ENCODE measurements at regions not wholly inside any gene's neighbourhood (a gene's known extent, or its start where the extent isn't known, plus 50 kb on each side); places are given as distances from the start of the nearest gene placed in this dataset.

DNA sequence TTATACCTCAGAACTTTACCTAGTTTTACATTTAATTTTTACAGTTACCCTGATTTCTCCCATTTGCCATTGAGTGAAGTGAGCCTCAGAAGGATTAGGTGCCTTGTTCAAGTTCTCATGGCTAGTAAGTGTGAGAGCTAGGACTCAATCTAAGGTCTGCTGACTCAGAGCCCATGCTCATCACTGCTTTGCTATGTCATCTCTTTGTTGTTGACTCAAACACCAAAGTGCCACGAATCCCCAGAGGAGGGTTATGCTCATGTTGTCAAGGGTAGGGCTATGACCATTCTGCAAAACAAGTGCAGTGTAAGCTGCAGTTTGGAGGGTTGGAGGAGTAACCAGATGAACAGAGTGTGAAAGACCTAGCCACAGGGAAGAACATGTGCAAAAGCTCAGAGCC, 185.4 kb upstream of the SKOR2 start:
- FAIRE-seq = no peak
- DNase-seq (ENCODE audit: extremely low spot score, insufficient read length, low read depth) = no peak

DNA sequence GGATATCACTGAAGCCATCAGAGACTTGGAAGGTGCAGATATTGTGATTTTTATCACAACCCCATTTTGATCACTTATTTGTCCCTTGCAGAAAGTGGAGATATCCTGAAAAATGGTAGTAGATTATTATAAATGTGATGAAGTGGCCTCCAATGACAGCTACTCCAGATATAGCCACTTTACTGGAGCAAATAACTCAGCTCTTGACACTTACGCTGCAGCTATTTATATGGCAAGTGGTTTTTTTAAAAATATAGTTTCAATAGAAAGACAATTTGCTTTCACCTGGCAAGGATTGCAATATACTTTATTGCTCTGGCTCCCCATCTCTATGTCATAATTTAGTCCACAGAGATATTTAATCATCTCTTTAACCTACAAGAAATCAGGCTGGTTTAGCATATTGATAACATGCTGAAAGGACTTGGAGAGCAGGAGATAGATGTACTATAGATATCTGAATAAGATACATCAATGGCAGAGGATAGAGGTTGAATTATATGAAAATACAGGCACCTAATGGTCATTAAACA, 182.8 kb upstream of the SKOR2 start:
- FAIRE-seq = no peak

DNA sequence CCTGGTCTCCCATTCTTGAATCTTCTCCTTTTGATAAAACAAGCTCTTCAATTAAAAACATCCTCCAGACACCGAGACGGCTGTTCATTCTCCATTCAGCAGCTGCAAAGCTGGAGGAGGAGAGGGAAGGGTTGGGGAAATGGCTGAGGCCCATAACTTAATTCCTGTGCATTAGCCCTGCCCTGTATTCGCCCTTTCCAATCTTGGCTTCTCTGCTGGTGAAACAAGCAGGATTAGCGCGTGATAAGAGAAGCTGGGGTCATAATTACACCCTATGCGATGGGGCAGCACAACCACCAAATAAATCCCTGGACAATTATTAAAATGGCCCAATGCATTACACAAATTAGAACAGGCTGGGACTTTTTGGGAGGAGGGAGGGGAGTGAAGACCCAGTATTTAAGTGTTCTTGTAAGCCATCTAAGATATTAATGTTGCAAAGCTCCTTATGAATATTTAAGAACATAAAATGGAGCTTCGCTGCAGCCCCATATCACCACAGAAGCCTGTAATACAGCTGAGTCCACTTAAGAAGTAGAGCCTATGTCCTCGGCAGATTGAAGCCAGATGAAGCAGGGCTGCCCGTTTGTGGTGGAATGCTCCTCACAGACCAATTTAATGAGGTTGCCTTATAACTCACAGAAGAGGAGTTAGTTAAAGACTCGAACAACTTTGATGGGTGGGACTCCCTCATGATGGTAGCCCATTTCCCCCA, 176.6 kb upstream of the SKOR2 start:
- no peak for FAIRE-seq
- DNase-seq (ENCODE audit: extremely low spot score, insufficient read length, low read depth) = no peak

More for the DNA sequence above, 182.8 kb upstream of the SKOR2 start:
- DNase-seq (ENCODE audit: extremely low spot score, insufficient read length, low read depth) = no peak

DNA sequence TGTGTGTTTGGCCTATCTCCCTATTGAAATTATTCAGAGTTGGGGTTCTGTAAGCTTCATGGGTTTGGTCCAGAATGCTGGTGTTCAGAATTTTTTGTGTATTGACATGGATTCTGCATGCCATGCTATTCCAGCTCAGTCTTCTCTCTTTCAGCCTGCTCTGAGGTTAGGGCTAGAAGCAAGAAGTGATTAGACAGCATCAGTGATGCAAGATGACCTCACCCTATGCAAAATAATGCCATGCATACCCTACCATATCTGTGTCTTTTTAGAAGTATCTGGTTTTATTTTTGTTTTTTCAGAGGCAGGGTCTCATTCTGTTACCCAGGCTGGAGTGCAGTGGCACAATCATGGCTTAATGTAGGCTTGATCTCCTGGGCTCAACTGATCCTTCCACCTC, 175.6 kb upstream of the SKOR2 start:
- DNase-seq (ENCODE audit: extremely low spot score, insufficient read length, low read depth) (no peak), FAIRE-seq (no peak)

DNA sequence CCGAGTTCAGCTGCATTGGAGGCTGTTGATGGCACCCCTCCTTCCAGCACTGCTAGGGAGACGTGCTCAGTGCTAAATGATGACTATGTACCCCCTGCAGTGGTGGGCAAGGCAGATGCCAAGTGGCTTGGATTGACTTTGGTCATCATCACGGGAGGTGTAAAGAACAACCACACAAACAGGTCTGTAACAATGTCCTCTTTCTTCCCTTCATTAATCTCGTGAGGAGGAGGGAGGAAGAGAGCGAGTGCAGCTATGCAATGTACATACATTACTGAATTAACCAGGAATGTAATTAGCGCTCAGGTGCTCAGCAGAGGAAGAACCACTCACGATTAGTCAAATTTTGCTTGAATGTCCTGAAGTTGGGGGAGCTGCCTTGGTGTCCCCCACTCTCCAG, 173.9 kb upstream of the SKOR2 start:
- DNase-seq (ENCODE audit: extremely low spot score, insufficient read length, low read depth) (no peak), FAIRE-seq (no peak)

DNA sequence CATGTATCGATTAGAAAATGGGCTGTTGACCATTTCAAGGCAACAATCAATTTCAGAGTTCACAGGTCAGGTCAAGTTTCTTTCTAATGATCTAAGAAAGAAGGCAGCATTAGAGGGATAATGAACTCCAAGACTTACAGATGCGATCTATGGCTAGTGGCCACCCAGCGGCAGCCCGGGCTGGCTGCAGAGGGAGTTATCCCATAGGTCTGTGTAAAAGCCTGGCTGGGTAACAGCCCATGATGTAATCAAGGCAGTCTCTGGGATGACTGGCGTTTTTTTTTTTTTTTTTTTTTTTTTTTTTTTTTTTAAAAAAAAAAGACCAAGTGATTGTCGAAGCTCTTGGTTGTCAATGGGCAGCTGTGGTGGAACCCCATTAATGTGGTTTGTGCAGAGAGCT, 171.1 kb upstream of the SKOR2 start:
- no peak for FAIRE-seq
- DNase-seq (ENCODE audit: extremely low spot score, insufficient read length, low read depth) = no peak

DNA sequence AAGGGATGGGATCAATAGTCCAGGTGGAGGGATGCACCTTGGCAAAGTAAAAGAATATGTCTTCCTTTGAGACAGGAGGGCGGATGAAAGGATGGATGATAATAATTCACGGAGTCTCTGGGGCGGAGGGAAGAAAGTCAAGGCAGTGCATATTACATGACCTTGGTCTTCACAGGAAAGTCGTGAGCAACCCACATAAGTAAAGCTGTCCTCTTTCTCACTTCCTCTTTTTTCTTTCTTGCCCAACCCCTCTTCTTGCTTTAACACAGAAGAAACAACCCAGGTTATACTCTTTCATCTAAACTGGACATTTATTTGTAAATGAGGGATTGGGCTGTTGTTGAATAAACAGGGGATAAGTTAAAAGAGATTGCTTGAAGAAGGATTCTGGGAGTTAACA, 168.7 kb upstream of the SKOR2 start:
- FAIRE-seq = peak; percentile 67
- DNase-seq (ENCODE audit: extremely low spot score, insufficient read length, low read depth) = peak; percentile 14

DNA sequence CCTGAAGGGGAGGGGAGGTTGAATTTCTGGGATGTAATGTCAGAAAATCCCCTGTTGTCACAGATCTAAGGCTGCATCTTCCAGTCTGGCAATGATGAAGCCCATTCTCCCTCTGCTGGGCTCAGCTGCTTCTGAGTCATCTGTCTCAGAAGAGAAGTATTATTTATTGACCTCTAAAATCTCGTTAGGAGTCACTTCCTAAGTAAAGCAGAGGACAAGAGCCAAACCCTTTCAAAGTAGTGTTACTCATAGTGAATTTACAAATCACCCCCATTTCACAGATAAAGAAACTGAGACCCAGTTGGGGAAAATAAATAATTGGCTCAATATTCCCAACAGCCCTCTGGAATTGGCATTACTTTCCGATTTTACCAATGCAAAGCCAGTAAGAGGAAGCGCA, 167.3 kb upstream of the SKOR2 start:
- FAIRE-seq (no peak), DNase-seq (ENCODE audit: extremely low spot score, insufficient read length, low read depth) (no peak)

DNA sequence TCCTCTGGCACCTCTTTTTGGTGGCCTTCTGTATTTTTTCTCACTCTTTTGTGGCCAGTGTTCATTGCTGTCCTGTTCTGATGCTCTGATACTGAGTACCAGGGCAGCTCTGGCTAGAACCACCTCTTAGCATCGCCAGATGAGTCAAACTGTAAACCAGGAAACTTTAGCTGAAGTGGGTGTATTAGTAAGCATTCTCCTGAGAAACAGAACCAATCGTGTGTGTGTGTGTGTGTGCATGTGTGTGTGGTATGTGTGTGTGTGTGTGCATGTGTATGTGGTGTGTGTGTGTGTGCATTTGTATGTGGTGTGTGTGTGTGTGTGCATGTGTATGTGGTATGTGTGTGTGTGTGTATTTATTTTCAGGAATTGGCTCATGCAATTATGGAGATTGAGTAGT, 166.3 kb upstream of the SKOR2 start:
- peak; percentile 53 for FAIRE-seq

DNA sequence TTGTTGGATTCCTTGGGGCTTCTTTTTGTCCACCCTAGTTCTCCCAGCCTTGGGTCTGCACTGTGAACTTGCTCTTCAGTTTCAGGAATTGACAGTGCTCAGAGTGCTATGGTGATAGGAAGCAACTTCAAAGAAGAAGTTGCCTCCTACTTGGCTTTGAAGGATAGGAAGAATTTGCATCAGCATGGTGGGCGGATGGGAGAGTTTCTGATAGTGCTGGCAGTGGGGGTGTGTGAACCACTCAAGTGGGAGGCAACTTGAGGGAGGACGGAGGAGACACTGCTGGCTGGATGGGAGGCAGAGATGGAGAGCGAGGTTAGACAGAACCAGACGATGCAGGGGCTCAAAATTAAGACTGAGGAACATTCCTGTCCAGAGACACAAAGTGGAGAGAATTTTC, 164.4 kb upstream of the SKOR2 start:
- no peak for DNase-seq (ENCODE audit: extremely low spot score, insufficient read length, low read depth)
- no peak for FAIRE-seq

More for the DNA sequence above, 166.3 kb upstream of the SKOR2 start:
- no peak for DNase-seq (ENCODE audit: extremely low spot score, insufficient read length, low read depth)

DNA sequence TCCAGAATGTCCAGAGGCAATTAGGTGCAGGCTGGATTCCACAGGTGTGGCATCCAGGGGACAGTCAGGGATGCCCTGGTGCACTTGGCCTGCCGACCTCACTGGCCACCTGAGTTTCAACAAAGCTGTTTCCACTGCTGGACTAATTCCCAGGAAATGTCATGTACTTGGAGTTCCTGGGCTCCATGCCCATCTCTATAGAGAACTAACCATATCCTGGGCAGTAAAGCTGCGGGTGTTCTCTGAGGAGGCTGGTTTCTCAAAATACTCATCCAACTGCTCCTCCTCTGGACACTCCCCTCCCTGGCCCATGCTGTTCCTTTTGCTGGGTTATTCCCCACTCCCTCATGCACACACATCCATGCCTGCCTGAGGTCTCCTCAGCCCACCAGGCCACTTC, 161.9 kb upstream of the SKOR2 start:
- no peak for FAIRE-seq
- no peak for DNase-seq (ENCODE audit: extremely low spot score, insufficient read length, low read depth)

DNA sequence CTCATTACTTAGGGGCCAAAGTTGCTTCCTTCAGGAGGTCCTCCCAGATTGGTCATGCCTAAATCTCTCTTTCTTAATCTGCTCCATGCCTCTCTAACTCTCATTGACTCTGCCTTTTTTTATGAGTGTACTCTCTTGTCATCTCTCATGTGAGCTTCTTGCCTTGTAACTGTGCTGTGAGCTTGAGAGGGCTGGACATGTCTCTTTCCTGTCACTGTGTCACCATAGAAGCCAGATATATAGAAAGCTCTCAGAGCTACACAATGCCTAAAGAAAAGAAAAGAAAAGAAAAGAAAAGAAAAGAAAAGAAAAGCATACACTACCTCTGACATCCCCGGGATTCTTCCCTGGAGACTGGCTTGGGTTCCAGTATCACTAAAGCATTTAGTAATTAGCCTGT, 161.5 kb upstream of the SKOR2 start:
- no peak for FAIRE-seq

DNA sequence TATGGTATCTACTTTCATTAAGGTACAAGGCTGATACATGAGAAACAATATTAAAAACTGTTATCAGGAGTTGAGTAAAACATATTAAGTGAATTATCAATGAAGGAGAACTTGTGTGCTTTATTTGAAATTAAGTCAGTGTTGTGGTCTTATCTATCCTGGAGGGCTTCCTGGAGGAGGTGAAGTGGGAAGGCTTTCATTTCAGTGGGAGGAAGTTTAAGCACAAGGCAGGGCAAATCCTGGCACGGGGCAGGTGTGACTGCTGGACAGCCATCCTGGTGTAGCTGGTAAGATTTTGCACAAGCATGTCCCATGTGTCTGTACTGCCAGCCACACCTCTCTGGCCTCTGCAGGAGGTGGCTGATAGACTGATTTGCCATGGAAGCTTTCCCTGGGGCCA, 159.7 kb upstream of the SKOR2 start:
- DNase-seq (ENCODE audit: extremely low spot score, insufficient read length, low read depth) = no peak
- no peak for FAIRE-seq

More for the DNA sequence above, 161.5 kb upstream of the SKOR2 start:
- no peak for DNase-seq (ENCODE audit: extremely low spot score, insufficient read length, low read depth)

DNA sequence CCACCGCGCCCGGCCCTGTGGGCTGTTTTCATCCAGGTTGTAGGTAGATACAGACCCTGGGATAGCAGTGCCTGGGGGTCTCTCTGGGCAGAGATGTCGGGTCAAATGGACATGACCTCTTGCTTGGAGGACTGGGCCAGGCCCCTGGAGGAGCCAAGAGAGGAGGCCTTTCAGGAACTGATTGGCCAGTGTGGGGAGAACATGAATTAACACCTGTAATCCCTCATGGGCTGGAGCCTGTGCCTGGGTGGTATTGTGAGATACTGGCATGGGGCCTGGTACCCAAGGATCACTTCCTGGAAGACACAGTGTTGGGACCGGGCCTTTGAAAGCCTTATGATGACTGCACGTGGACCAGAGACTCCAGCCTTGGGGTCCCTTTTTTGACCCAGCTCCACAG, 158.7 kb upstream of the SKOR2 start:
- no peak for DNase-seq (ENCODE audit: extremely low spot score, insufficient read length, low read depth)
- FAIRE-seq = no peak

DNA sequence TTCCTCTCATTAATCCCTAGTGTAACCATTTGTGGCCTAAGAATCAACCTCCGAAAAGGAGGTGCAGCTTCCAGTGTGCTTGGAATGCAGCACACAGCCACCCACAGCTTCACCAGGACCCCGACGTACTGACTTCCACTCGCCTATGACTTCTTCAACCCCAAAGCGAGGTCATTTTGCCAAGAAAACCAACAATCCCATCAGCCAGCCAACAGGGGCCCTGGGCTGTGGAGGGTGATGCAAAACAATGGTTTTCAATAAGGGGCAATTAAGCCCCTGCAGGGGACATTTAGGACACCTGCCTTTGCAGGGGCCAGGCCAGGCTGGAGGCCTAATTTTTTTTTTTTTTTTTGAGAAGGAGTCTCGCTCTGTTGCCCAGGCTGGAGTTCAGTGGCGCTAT, 158.1 kb upstream of the SKOR2 start:
- FAIRE-seq (no peak), DNase-seq (ENCODE audit: extremely low spot score, insufficient read length, low read depth) (no peak)

DNA sequence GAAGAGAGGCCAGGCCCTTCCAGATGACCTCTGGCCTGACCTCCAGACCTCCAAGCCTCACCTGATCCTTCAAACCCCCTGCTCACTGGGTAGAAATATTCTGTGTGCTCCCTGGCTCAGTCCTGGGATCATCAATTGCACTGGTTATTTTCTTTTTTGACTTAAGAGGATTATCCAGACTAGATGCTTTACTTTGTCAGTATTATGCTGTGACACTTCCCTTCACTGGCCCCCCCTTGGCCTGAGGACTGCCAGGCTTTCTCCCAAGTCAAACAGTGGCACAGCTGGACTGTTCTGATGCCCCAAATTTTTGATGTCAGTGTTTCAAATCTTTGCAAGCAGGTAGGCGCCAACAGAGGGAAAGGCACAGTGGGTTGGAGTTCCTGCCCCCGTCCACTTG, 156.3 kb upstream of the SKOR2 start:
- no peak for DNase-seq (ENCODE audit: extremely low spot score, insufficient read length, low read depth)
- FAIRE-seq = no peak

DNA sequence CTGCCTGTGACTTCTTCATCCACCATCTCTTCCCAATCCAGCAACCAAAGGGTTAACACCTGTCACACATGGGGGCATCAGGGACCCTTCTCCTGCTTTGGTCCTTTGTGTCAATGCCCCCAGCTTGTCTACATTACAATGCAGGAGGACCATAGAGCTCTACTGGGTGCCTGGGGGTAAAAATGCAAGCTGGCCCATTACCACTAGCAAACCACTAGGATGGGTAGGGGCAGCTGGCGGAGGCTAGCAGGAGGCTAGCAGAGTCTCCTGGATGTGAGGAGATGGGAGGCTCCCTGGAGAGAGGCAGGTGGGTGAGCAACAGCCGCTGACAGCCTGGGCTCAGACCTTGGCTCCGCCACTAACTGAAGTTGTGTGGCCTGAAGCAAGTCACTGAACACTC, 153.4 kb upstream of the SKOR2 start:
- no peak for FAIRE-seq
- DNase-seq (ENCODE audit: extremely low spot score, insufficient read length, low read depth) = no peak

DNA sequence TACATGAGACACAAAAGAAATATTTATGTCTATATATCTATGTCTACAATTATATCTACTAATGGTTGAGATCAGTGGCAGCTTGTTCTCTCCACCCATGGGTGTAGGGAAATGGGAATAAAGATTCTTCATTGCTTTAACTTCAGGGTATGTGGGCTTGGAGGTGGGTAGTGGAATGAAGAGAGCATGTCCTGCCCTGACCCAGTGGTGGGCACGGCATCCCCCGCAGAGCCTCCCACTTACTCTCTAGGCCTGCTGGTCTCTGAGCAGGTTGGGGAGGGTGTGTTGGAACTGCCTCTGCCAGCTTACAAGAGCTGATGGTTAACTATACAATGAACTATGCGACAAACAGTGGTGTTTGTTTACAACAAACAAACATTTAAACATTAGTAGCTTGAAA, 152.5 kb upstream of the SKOR2 start:
- FAIRE-seq (no peak), DNase-seq (ENCODE audit: extremely low spot score, insufficient read length, low read depth) (no peak)

DNA sequence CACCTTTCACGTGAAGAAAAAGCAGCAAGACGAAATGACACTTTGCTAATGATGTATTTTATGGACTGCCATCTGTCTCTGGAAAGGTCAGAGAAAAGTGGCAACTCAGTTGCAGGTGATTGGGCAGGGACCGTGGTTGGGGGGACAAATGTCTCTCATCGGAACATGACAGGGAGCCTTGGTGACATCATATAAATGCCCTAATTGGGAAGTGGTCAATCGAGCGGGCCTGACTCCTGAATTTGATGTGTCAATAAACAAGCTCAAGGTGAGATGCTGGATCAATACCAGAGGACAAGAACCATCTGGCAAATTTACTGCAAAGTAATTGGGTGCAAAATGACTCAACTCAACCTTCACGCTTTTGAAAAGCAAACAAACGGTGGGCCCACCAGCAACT, 151.9 kb upstream of the SKOR2 start:
- DNase-seq (ENCODE audit: extremely low spot score, insufficient read length, low read depth) (no peak), FAIRE-seq (no peak)

DNA sequence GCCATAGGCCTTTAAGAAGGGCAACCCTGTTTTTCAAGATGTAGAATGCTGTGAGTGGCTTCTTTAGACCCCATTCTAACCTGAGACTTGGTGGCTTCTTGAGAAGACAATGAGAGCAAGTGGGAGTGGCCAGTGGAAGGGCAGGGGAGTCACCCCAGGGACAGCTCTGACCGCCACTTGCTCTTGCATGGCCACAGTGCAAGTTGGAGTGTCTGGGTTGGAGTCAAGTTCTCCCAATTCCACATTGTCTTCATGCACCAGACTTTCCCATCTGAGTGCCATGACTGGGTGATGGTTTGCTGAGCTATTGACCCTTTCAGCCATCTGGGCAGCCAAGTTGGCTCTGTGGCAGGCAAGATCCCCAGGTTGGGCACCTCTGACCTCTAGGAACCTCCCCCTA, 148.0 kb upstream of the SKOR2 start:
- DNase-seq (ENCODE audit: extremely low spot score, insufficient read length, low read depth) (no peak), FAIRE-seq (no peak)

DNA sequence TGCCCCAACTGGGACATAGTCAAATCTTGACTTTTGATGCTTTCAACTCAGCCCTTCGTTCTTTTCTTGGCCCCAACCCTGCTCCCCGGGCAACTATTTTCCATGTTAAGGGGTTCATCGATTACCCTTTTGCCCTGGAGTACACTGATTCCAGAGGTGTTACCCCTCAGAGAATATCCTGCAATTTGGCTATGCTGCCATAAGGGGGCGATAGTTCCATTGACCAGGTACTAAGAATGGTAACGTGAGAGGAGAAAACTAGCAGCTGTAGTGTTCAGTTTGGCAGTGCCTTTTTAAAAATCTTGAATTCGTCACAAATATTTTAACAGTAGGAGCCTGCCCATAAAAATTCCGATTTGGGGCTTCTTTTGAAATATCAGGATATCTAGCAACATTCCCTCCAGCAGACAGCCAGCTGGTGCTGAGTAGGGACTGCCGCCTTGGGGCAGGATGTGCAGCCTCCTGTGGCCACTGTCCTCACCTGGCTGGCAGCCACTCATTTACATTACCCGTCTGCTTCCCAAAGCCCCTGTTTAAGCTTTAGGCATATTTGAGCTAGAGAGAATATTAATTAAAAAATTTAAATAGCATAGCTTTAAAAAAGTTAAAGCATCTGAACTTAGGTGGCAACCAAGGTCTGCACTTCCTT, 146.3 kb upstream of the SKOR2 start:
- peak; percentile 14 for DNase-seq (ENCODE audit: extremely low spot score, insufficient read length, low read depth)
- FAIRE-seq = peak; percentile 49

DNA sequence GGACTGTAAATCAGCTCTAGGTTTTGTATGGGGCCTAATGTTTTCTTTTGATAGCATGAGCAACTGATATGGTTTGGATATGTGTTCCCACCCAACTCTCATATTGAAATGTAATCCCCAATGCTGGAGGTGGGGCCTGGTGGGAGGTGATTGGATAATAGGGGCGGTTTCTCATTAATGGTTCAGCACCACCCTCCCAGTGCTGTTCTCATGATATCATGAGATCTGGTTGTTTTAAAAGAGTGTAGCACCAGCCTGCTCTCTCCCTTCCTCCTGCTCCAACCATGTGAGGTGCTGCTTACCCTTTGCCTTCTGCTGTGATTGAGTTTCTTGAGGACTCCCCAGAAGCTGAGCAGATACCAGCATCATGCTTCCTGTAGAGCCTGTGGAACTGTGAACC, 140.2 kb upstream of the SKOR2 start:
- DNase-seq (ENCODE audit: extremely low spot score, insufficient read length, low read depth) (no peak), FAIRE-seq (no peak)
